GM21786 (cell line): ENCODE measurements at regions not wholly inside any gene's neighbourhood (a gene's known extent, or its start where the extent isn't known, plus 50 kb on each side); places are given as distances from the start of the nearest gene placed in this dataset.

ENCODE experiments used
- ATAC-seq: cut with Tn5 transposase; IDR thresholded peaks from one replicate; pipeline ENCODE4 v1.9.1; 2021; ENCODE audit not compliant: unreplicated experiment

- no peak for ATAC-seq
Measured at GRCh38 chr5:51271261-51271660, 112.0 kb upstream of the ISL1 start.

GRCh38 chr5:51273021-51273420 is 110.2 kb upstream of the ISL1 start:
- ATAC-seq = no peak

- ATAC-seq = no peak
Measured at GRCh38 chr5:51273871-51274270, 109.4 kb upstream of the ISL1 start.

- no peak for ATAC-seq
Measured at GRCh38 chr5:51275428-51275827, 107.8 kb upstream of the ISL1 start.

GRCh38 chr5:51276250-51276649 is 107.0 kb upstream of the ISL1 start:
- no peak for ATAC-seq

- no peak for ATAC-seq
Measured at GRCh38 chr5:51278539-51278938, 104.7 kb upstream of the ISL1 start.

GRCh38 chr5:51279983-51280706 is 103.1 kb upstream of the ISL1 start:
- no peak for ATAC-seq

- no peak for ATAC-seq
Measured at GRCh38 chr5:51286046-51286445, 97.2 kb upstream of the ISL1 start.

- ATAC-seq = no peak
Measured at GRCh38 chr5:51302343-51302742, 80.9 kb upstream of the ISL1 start.

GRCh38 chr5:51326844-51327243 is 56.4 kb upstream of the ISL1 start:
- ATAC-seq = no peak
